22Rv1 (cell line): ENCODE measurements at regions not wholly inside any gene's neighbourhood (a gene's known extent, or its start where the extent isn't known, plus 50 kb on each side); places are given as distances from the start of the nearest gene placed in this dataset.
A peak's percentile ranks its signal among the peaks of the same experiment; 100 is the strongest.

Source experiments
- H3K27ac ChIP-seq: fragments of 450-650 bp; 2 replicates; pipeline ENCODE4 v1.5.1; 2017
- ZFX ChIP-seq: fragments of 450-650 bp; IDR thresholded peaks from 2 replicates; pipeline ENCODE4 v1.6.1; 2017; ENCODE audit warnings: antibody characterized with exemption, borderline replicate concordance
- TF ChIP-seq, protein P1 (sequence below): fragments of 450-650 bp; IDR thresholded peaks from 2 replicates; pipeline ENCODE4 v1.5.1; 2017; ENCODE audit warnings: mild to moderate bottlenecking

DNA sequence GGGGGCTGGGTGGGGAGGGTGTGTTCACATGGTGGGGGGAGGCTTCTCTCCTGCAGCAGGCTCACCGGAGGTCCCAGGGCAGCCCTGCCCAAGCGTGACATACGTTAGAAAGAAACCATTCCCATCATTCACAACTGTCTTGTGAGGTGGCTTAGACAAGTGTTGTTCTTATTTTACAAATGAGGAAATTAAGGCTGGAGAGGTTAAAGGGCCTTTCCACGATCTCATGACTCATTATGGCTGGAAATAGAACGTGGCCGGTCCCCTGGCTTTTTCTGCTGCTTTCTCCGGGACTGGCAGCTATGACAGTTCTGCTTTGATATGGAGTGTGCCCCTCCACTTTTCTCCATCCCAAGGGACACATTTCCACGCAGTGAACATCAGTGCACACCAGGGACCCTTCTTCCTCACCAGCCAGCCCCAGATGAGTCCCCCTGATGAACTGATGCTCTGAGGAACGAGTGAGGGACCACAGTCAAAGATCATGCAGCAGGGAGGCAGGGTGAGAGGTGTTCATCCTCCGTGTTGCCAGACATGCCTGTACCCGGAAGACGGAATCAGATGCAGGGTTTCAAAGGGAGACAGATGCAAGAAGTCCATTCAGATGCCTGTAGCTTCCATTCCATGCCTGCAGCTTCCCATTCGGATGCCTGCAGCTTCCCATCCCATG is 64.0 kb upstream of the ACSL1 start:
- TF ChIP-seq, protein P1, sequence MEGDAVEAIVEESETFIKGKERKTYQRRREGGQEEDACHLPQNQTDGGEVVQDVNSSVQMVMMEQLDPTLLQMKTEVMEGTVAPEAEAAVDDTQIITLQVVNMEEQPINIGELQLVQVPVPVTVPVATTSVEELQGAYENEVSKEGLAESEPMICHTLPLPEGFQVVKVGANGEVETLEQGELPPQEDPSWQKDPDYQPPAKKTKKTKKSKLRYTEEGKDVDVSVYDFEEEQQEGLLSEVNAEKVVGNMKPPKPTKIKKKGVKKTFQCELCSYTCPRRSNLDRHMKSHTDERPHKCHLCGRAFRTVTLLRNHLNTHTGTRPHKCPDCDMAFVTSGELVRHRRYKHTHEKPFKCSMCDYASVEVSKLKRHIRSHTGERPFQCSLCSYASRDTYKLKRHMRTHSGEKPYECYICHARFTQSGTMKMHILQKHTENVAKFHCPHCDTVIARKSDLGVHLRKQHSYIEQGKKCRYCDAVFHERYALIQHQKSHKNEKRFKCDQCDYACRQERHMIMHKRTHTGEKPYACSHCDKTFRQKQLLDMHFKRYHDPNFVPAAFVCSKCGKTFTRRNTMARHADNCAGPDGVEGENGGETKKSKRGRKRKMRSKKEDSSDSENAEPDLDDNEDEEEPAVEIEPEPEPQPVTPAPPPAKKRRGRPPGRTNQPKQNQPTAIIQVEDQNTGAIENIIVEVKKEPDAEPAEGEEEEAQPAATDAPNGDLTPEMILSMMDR = no peak
- no peak for TF ChIP-seq ZFX

DNA sequence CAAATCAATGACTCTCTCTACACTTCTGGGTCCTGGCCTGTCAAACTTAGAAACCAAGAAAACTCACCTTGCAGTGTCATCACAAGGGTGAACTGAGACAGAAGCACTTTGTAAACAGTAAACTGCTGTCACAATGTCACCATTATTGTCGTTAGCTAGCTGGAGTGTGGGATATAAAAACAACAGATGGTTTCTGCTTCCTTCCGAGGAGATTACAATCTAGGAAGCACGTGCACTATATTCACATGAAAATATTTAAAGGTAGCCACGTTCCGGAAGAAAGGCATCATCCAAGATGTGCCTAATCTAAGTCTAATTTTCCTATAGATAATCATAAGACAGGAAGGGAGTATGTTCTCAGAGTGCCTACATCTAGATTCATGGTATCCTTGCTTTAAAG is 64.7 kb upstream of the ACSL1 start:
- no peak for TF ChIP-seq ZFX
- TF ChIP-seq, protein P1 = no peak
- H3K27ac ChIP-seq = no peak overlapping the region

More for the DNA sequence above, 64.0 kb upstream of the ACSL1 start:
- no peak overlapping the region for H3K27ac ChIP-seq

DNA sequence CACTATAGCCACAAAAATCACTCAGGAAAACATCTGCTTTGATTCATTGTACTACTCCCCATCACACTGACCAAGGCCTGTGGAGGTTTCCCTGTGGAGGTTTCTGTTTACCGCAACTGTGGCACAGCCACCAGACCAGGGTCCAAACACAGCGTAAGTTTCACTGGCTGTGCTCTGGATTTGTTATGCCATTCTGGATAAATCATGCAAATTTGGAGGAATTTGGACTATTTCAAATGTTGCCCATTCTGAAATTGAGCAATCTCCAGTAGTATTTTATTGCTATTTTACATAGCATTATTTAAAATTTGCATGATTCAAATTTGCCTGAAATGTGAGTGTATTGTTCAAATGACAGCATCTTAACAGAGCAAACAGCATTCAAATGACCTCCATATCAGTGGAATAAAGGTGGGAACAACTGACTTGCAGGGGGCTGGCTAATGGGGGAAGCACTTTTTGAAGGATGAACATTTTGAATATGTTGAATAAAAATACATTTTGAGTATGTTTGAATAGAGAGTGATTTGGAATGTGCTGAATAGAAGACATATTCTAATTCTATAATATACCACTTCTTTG is 66.1 kb upstream of the ACSL1 start:
- TF ChIP-seq ZFX = no peak
- TF ChIP-seq, protein P1 = no peak

DNA sequence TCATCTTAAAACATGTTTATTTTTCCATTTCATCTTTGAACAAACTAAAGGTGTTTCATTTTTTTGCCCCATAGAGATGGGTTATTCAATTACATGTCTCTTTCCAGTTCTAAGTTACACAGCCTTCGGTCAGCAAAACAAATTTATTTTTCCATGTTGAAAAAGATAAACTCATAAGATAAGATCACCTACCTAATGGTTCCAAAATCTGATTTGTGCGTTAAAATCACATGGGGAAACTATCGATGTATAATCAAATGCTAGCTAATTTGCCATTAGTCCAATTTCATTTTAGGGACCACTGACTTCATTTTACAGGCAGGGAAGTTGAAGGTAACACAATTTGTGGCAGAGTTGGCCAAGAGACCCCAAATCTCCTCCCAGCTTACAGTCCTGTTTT is 67.2 kb upstream of the ACSL1 start:
- H3K27ac ChIP-seq = peak overlapping the region; percentile 58
- TF ChIP-seq ZFX = no peak
- TF ChIP-seq, protein P1 = no peak

More for the DNA sequence above, 66.1 kb upstream of the ACSL1 start:
- H3K27ac ChIP-seq = no peak overlapping the region; the same call in 1 of the 2 replicates

DNA sequence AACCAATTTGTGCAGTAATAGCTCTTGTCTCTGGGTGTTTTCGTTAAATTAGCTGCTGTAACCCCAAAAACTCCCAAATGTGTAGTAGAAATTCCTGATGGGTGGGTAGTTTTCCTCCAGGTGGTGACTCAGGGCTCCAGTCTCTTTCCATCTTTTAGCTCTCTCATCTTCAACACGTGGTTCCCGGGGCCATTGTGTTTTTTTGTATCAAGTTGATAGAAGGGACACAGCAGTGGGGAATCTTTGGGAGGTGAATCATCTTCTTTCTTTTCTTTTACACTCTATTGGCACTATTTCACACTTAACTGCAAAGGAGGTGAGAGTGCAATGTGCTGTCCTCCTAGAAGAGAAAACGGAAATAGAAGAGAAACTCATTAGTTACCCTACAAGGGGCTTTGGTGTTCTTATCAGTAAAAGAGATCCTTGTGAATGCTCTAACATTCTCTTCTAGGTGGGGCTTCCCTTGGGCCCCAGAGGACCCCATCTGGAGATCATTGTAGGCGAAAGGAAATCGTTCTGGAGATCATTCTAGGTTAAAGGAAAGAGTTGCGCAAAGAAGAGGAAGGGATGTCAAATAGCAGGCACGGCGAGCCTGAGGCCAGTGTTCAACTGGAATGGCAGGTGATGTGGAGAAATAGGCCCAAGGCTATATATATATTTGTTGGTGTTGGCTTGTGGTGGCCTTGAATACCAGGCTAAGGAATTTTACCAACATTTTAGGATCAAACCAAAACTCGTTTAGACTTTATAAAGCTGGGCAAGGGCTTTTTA is 68.2 kb upstream of the ACSL1 start:
- TF ChIP-seq, protein P1 = no peak
- TF ChIP-seq ZFX = no peak
- peak overlapping the region; percentile 58 for H3K27ac ChIP-seq

DNA sequence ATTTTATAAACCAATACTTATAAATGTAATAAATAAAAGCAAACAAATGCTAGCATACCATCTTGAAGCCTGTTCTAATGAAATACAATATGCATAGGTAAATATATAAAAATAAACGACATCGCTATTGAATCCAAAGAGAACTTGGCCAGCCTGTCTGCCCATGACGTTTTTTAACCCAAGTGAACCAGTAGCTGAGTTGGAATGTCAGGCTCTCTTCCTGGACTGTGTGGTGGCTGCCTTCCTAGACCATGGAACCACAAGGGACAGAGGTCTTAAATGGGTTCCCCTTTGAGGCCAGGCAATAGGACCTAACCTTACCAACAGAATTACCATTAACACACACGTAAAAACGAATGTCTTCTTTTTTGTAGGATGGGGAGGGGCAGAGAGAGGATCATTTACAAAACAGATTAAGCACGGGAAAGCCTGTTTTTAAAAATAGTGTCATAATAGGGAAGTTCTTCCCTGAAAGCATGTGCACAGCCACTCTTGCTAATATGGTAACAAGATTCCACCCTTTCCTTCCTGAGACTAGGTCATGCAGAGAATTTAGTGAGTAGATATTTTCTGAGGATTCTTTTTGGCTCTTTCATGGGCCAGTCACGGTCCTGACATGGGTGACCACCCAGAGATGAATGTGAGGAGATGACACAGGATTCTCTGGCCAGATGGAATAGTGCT is 69.4 kb upstream of the ACSL1 start:
- TF ChIP-seq, protein P1 = no peak
- TF ChIP-seq ZFX = no peak
- H3K27ac ChIP-seq = peak overlapping the region; percentile 58
